RCC 7860 (cell line): ENCODE measurements at regions not wholly inside any gene's neighbourhood (a gene's known extent, or its start where the extent isn't known, plus 50 kb on each side); places are given as distances from the start of the nearest gene placed in this dataset.
"Not testable (repeated sequence)": the region's sequence is repeated elsewhere in the genome, so short reads cannot be mapped to it uniquely, and the experiment has no call there.

Experiments
- DNase-seq: peaks from one replicate; pipeline ENCODE4 v3.0.0-alpha.2; 2015; ENCODE audit warnings: low spot score
- FAIRE-seq: peaks from 2 replicates; lab custom pipeline; 2012; peaks lifted over from hg19 to GRCh38; lab: Jason Lieb, UNC

GRCh38 chr4:167787231-167787630 is 305.1 kb upstream of the ANXA10 start:
- FAIRE-seq: no peak
- no peak for DNase-seq

DNA sequence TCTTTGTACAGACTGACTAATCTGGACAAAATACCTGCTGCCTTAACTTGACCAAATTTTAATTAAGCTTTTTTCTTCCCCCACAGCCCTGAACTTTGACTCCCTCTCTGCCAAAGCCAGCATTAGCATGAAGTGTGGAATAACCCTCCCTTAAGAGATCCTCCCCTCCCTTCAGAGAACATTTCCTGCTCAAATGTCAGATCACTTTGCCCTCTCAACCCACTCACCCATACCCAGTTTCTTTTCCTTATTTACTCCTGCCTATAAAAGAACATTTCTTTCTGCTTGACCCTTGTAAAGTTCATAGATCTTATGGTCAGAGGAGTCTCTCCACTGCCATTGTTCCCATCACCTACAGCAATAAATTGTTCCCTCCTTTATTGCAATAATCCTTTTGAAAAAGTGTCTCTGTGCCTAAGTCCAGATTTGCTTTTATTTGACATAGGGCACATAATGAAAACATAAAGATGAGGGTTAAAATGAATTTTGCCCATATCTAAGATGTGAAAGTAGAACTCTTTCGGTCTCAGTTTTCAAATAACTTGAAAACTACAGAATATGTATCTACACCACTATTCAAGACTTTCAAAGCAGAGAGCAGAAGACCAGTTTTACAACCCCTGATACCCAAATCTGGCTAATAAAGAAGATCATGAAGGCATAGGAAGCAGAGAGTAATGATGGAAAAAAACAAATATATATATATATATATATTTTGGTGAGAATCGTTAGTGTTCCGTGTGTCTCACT is 289.7 kb upstream of the ANXA10 start:
- FAIRE-seq: no peak

GRCh38 chr4:167811958-167812357 is 280.4 kb upstream of the ANXA10 start:
- DNase-seq (no peak), FAIRE-seq (no peak)

More for the DNA sequence above, 289.7 kb upstream of the ANXA10 start:
- no peak for DNase-seq

GRCh38 chr4:167826281-167826680 is 266.1 kb upstream of the ANXA10 start:
- no peak for FAIRE-seq
- no peak for DNase-seq

- no peak for FAIRE-seq
- no peak for DNase-seq
Measured at GRCh38 chr4:167831855-167832254, 260.5 kb upstream of the ANXA10 start.

DNA sequence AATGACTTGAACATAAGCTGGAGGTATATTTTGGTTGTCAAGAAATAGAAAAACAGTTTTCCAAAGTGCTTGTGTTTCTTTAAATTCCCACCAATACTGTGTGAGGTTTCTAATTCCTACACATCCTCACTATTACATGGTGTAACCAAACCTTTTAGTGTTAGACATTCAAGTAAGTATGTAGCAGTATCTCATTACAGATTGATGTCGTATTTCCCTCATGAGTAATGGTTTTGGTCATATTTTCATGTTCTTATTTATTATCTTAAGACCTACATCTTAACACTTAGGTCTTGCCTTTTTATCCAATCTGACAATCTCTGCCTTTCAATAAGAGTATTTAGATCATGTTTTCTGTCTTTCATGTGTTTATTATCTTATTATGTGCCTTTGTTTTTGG is 253.7 kb upstream of the ANXA10 start:
- DNase-seq (no peak), FAIRE-seq (no peak)

DNA sequence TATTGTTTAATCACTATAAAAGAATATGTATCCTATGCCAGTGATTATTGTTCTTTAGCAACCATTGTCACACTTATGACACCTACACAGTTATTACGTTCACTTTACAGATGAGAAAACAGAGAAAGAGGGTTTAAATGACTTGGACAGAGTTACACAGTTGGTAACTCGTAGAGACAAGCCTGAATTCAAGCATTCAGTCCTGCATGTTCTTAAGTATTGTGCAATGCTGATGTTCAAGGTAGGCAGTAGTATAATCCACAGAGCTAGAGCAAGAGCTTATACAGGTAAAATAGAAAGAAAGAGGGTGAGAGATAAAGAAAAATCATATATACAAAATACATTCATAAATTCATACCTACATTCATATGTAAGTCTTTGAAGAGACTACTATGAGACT is 249.8 kb upstream of the ANXA10 start:
- no peak for DNase-seq

DNA sequence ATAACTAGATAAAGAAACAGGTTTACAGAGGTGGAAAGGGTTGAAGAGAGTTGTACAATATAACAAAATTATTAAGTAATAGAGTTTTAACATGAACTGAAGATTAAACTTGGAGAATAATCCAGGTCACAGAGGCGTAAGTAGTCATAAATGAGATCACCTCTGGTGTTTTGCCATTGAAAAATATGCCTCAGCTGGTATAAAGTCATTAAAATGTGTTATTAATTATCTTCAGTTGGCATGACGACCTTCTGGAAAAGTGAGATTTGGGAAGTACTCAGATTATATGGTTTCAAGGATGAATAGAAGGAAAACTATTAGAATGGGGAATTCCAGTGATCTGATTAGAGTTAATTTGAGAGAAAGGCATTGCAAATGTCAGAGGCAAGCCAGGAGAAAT is 237.5 kb upstream of the ANXA10 start:
- DNase-seq: no peak
- no peak for FAIRE-seq

More for the DNA sequence above, 249.8 kb upstream of the ANXA10 start:
- FAIRE-seq: no peak

DNA sequence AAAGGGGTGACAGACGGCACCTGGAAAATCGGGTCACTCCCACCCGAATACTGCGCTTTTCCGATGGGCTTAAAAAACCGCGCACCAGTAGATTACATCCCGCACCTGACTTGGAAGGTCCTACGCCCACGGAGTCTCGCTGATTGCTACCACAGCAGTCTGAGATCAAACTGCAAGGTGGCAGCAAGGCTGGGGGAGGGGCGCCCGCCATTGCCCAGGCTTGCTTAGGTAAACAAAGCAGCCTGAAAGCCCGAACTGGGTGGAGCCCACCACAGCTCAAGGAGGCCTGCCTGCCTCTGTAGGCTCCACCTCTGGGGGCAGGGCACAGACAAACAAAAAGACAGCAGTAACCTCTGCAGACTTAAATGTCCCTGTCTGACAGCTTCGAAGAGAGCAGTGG is 234.2 kb upstream of the ANXA10 start:
- not testable (repeated sequence) for DNase-seq, FAIRE-seq

DNA sequence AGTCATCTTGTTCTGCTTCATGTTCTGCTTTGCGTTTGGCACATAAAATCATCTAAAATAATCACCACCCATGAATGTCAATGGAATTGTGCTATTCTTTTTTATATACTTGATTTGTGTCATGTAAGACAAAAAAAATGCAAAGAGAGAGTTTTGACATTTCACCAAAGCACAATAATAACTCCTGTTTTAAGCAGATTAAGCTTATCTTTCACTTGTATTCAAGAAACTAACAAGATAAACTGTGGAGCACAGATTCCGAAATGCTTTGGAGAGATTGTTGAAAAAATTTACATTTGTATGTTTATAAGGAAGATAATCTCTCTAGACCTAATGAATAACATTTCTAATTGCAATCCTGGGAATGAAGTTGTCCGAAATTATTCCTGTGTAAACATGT is 225.1 kb upstream of the ANXA10 start:
- DNase-seq (no peak), FAIRE-seq (no peak)

DNA sequence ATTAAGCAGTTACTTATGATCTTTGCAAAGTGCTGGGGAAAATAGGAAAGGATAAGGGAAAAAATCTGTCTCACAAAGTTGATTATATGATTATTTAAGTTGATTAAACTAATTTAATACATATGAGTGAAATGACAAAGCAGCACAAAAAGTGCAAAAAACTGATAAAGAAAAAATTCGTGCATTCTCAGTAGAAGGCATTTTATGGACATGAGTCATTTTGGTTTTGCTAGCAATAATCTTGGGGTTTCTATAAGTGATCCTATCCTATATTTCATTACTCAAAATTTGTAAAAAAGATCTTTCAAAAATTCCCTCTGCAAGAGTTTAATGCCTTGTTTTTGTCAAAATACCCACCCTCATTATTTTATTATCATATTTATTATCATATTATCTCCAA is 224.2 kb upstream of the ANXA10 start:
- FAIRE-seq (no peak), DNase-seq (no peak)

- DNase-seq (no peak), FAIRE-seq (no peak)
Measured at GRCh38 chr4:167873496-167873895, 218.8 kb upstream of the ANXA10 start.

DNA sequence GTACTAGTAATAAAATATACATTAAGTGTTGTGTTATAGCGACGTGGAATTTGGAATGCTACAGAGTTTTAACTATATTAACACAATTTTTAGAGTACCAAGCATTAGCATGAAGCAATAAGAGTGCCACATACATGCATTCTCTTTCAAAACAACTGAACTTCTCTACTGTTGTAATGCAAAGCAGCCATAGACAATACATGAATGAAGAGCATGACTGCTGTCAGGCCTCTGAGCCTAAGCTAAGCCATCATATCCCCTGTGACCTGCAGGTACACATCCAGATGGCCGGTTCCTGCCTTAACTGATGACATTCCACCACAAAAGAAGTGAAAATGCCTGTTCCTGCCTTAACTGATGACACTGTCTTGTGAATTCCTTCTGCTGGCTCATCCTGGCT is 216.2 kb upstream of the ANXA10 start:
- DNase-seq, FAIRE-seq: not testable (repeated sequence)

- not testable (repeated sequence) for FAIRE-seq, DNase-seq
Measured at GRCh38 chr4:167877826-167878225, 214.5 kb upstream of the ANXA10 start.

- DNase-seq (no peak), FAIRE-seq (no peak)
Measured at GRCh38 chr4:167883266-167883665, 209.1 kb upstream of the ANXA10 start.

GRCh38 chr4:167885071-167885470 is 207.3 kb upstream of the ANXA10 start:
- DNase-seq: no peak
- FAIRE-seq: no peak

GRCh38 chr4:167885872-167886271 is 206.5 kb upstream of the ANXA10 start:
- FAIRE-seq (no peak), DNase-seq (no peak)

- FAIRE-seq (no peak), DNase-seq (no peak)
Measured at GRCh38 chr4:167887726-167888125, 204.6 kb upstream of the ANXA10 start.

DNA sequence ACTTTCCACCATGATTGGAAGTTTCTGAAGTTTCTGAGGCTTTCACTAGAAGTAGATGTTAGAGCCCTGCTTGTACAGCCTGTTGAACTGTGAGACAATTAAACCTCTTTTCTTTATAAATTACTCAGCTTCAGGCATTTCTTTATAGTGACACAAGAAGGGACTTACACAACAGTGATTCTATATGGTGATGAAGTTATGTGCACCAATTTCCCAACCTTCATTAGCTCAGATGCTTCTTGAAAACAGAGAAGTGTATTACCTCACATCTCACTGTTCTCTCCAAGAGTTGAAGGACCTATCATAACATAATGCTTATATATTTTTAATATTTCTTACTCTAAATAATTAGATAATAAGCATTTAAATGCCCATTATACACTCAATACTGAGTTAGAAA is 202.1 kb upstream of the ANXA10 start:
- no peak for FAIRE-seq

GRCh38 chr4:167893531-167893930 is 198.8 kb upstream of the ANXA10 start:
- no peak for DNase-seq
- FAIRE-seq: no peak

More for the DNA sequence above, 202.1 kb upstream of the ANXA10 start:
- DNase-seq: no peak

- peak; percentile 4 for FAIRE-seq
- not testable (repeated sequence) for DNase-seq
Measured at GRCh38 chr4:167896260-167896659, 196.1 kb upstream of the ANXA10 start.

GRCh38 chr4:167897116-167897515 is 195.2 kb upstream of the ANXA10 start:
- DNase-seq (no peak), FAIRE-seq (no peak)

DNA sequence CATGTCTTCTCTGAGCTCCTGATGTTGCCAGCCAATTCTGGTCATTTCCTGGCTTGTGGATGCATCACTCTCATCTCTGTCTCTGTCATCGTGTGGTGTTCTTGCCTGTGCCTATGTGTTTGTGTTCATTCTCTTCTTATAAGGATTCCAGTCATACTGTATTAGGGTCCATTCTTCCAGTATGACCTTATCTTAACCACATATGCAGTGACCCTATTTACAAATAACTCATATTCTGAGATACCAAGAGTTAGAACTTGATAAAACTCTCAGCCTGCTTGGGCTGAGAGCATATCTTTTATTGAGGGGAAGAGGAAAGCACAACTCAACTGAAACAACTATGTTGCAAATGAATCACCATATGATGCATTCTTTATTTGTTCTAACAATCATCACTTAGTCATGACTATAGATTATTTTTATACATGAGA is 189.0 kb upstream of the ANXA10 start:
- no peak for FAIRE-seq
- peak; percentile 10 for DNase-seq
